Loucy (cell line): ENCODE measurements at regions not wholly inside any gene's neighbourhood (a gene's known extent, or its start where the extent isn't known, plus 50 kb on each side); places are given as distances from the start of the nearest gene placed in this dataset.

ENCODE experiments used
- H2AFZ ChIP-seq: fragments of 200-600 bp; sonication (generic); 2 replicates; pipeline ENCODE4 v1.6.0; 2016; ENCODE audit warnings: antibody characterized with exemption, mild to moderate bottlenecking, low read length, moderate library complexity
- H3F3A ChIP-seq: fragments of 200-600 bp; 2 replicates; pipeline ENCODE4 v1.6.0; 2016; ENCODE audit warnings: antibody characterized with exemption, low read depth, mild to moderate bottlenecking
- H3K27me3 ChIP-seq: fragments of 200-600 bp; sonication (generic); 2 replicates; pipeline ENCODE4 v1.6.1; 2014; ENCODE audit warnings: low read length, mild to moderate bottlenecking; ENCODE audit not compliant: insufficient read depth, poor library complexity, severe bottlenecking
- H3K36me3 ChIP-seq: fragments of 200-600 bp; sonication (generic); 2 replicates; pipeline ENCODE4 v1.6.1; 2016; ENCODE audit warnings: low read length; ENCODE audit not compliant: insufficient read depth
- H3K4me1 ChIP-seq: fragments of 200-600 bp; sonication (generic); 2 replicates; pipeline ENCODE4 v1.5.1; 2014; ENCODE audit warnings: low read length, mild to moderate bottlenecking; ENCODE audit not compliant: insufficient read depth, poor library complexity, severe bottlenecking
- H3K4me2 ChIP-seq: fragments of 200-600 bp; sonication (generic); 2 replicates; pipeline ENCODE4 v1.6.0; 2014; ENCODE audit warnings: antibody characterized with exemption, low read length, low read depth, mild to moderate bottlenecking; ENCODE audit not compliant: poor library complexity, severe bottlenecking
- H3K4me3 ChIP-seq: fragments of 200-600 bp; sonication (generic); 2 replicates; pipeline ENCODE4 v1.5.1; 2014; ENCODE audit warnings: low read length, mild to moderate bottlenecking, mixed read lengths; ENCODE audit not compliant: poor library complexity, severe bottlenecking
- H3K79me2 ChIP-seq: fragments of 200-600 bp; sonication (generic); 2 replicates; pipeline ENCODE4 v1.6.1; 2014; ENCODE audit warnings: low read length; ENCODE audit not compliant: insufficient read depth
- H3K9ac ChIP-seq: fragments of 200-600 bp; sonication (generic); 2 replicates; pipeline ENCODE4 v1.6.0; 2014; ENCODE audit warnings: mild to moderate bottlenecking, low read depth, low read length, moderate library complexity; ENCODE audit not compliant: poor library complexity, severe bottlenecking
- H3K9me2 ChIP-seq: fragments of 200-600 bp; sonication (generic); replicated peaks from 2 replicates; pipeline ENCODE4 v1.6.1; 2016; ENCODE audit warnings: low read depth, low read length, mixed read lengths
- H3K9me3 ChIP-seq: fragments of 200-600 bp; sonication (generic); 2 replicates; pipeline ENCODE4 v1.6.1; 2014; ENCODE audit warnings: mild to moderate bottlenecking, antibody characterized with exemption, low read length, low read depth; ENCODE audit not compliant: insufficient read depth
- H4K20me1 ChIP-seq: fragments of 200-600 bp; sonication (generic); 2 replicates; pipeline ENCODE4 v1.6.0; 2014; ENCODE audit warnings: antibody characterized with exemption, low read length, mild to moderate bottlenecking; ENCODE audit not compliant: insufficient read depth, poor library complexity, severe bottlenecking
- EZH2phosphoT487 ChIP-seq: fragments of 200-600 bp; IDR thresholded peaks from 2 replicates; pipeline ENCODE4 v1.6.1; 2018; ENCODE audit warnings: antibody characterized with exemption, mild to moderate bottlenecking, moderate library complexity, borderline replicate concordance
- TF ChIP-seq, protein P1 (sequence below): fragments of 200-600 bp; sonication (generic); conservative IDR thresholded peaks from 2 replicates; pipeline ENCODE4 v1.5.1; 2014; ENCODE audit warnings: mild to moderate bottlenecking, antibody characterized with exemption, low read length

DNA sequence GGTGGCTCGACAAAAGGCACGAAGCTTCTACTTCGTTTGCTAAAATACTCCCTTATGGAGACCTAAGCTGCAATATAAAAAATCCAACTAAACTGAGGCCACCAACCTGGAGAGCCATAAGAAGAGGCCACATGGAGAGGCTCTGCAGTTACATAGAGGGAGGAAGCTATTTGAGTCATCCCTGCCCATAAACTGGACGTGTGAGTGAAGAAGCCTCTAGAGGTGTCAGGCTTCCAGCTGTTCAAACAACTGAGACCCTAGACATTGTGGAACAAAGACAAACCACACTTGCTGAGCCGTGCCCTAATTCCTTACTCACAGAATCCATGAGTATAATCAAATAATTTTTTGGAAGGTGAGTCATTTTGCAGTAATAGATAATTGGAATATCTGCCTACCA lies 50.2 kb upstream of the GMNC start:
- H3F3A ChIP-seq = no peaks in the 10 kb centered on the region
- H3K4me1 ChIP-seq = no peaks in the 10 kb centered on the region
- no peak overlapping the region for H3K9ac ChIP-seq
- H3K4me3 ChIP-seq = no peak overlapping the region
- no peaks in the 10 kb centered on the region for H3K27me3 ChIP-seq
- no peaks in the 10 kb centered on the region for H3K9me3 ChIP-seq
- no peaks in the 10 kb centered on the region for H3K9me2 ChIP-seq
- TF ChIP-seq, protein P1, sequence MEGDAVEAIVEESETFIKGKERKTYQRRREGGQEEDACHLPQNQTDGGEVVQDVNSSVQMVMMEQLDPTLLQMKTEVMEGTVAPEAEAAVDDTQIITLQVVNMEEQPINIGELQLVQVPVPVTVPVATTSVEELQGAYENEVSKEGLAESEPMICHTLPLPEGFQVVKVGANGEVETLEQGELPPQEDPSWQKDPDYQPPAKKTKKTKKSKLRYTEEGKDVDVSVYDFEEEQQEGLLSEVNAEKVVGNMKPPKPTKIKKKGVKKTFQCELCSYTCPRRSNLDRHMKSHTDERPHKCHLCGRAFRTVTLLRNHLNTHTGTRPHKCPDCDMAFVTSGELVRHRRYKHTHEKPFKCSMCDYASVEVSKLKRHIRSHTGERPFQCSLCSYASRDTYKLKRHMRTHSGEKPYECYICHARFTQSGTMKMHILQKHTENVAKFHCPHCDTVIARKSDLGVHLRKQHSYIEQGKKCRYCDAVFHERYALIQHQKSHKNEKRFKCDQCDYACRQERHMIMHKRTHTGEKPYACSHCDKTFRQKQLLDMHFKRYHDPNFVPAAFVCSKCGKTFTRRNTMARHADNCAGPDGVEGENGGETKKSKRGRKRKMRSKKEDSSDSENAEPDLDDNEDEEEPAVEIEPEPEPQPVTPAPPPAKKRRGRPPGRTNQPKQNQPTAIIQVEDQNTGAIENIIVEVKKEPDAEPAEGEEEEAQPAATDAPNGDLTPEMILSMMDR = no peak
- no peak for TF ChIP-seq EZH2phosphoT487
- no peak overlapping the region for H2AFZ ChIP-seq
- no peaks in the 10 kb centered on the region for H3K36me3 ChIP-seq
- H4K20me1 ChIP-seq = no peaks in the 10 kb centered on the region
- no peaks in the 10 kb centered on the region for H3K79me2 ChIP-seq
- H3K4me2 ChIP-seq = no peak overlapping the region
